RWPE1 (cell line): ENCODE measurements at regions not wholly inside any gene's neighbourhood (a gene's known extent, or its start where the extent isn't known, plus 50 kb on each side); places are given as distances from the start of the nearest gene placed in this dataset.

Experiments used
- CTCF ChIA-PET: fragments of 350-600 bp; sonication (Branson Sonifier 250); formaldehyde crosslinking; extraction: SDS; loops from one replicate; lab custom pipeline; 2021; lab: Yijun Ruan, JAX
- POLR2A ChIA-PET: fragments of 400-600 bp; formaldehyde crosslinking; extraction: SDS; loops from one replicate; lab custom pipeline; 2020; ENCODE audit warnings: antibody characterized with exemption; ENCODE audit not compliant: low non-redundant PET; lab: Yijun Ruan, JAX
- DNase-seq: peaks from one replicate; pipeline ENCODE4 v3.0.0; 2012; ENCODE audit warnings: low spot score
- H3K27ac ChIP-seq: fragments of 450-650 bp; 2 replicates; pipeline ENCODE4 v1.5.1; 2017
- CTCF ChIP-seq: fragments of 450-650 bp; conservative IDR thresholded peaks from 2 replicates; pipeline ENCODE4 v1.5.1; 2017; ENCODE audit warnings: low read depth, mild to moderate bottlenecking

GRCh38 chrX:63128509-63128908 lies 222.6 kb downstream of the SPIN4 start:
- no peak overlapping the region for H3K27ac ChIP-seq
- POLR2A ChIA-PET: no interaction called here
- no peak for DNase-seq
- CTCF ChIA-PET: interaction anchor here (0.7 kb wide), 1 partner anchor 558 kb away, joined by 3 read pairs; no protein-coding TSS in a partner anchor
- TF ChIP-seq CTCF: peak; percentile 45

- TF ChIP-seq CTCF: no peak
- ChIA-PET POLR2A (no interaction called here), CTCF (no interaction called here)
Observed at GRCh38 chrX:63115196-63115595, 235.9 kb downstream of the SPIN4 start.

GRCh38 chrX:63101879-63102620 lies 249.1 kb downstream of the SPIN4 start:
- POLR2A ChIA-PET: no interaction called here
- no peak for TF ChIP-seq CTCF
- CTCF ChIA-PET: no interaction called here
- DNase-seq: no peak
- H3K27ac ChIP-seq: no peak overlapping the region

More at GRCh38 chrX:63115196-63115595, 235.9 kb downstream of the SPIN4 start:
- H3K27ac ChIP-seq: no peak overlapping the region
- DNase-seq: no peak

- no peak overlapping the region for H3K27ac ChIP-seq
Observed at GRCh38 chrX:63058204-63058603, 292.9 kb downstream of the SPIN4 start.

GRCh38 chrX:63050225-63050624 lies 300.9 kb downstream of the SPIN4 start:
- ChIA-PET CTCF (no interaction called here), POLR2A (no interaction called here)
- no peak for TF ChIP-seq CTCF
- no peak overlapping the region for H3K27ac ChIP-seq
- DNase-seq: no peak

More at GRCh38 chrX:63058204-63058603, 292.9 kb downstream of the SPIN4 start:
- CTCF ChIA-PET: no interaction called here
- POLR2A ChIA-PET: no interaction called here
- no peak for DNase-seq
- TF ChIP-seq CTCF: no peak

- POLR2A ChIA-PET: no interaction called here
- TF ChIP-seq CTCF: no peak
- CTCF ChIA-PET: no interaction called here
- H3K27ac ChIP-seq: no peak overlapping the region
- no peak for DNase-seq
Observed at GRCh38 chrX:63032811-63033210, 318.3 kb downstream of the SPIN4 start.
